Keratinocyte (primary cell): ENCODE measurements at regions not wholly inside any gene's neighbourhood (a gene's known extent, or its start where the extent isn't known, plus 50 kb on each side); places are given as distances from the start of the nearest gene placed in this dataset.

Experiments used
- DNase-seq: peaks from one replicate; pipeline ENCODE4 v3.0.0-alpha.2; 2011; ENCODE audit warnings: low read depth, missing footprints, low spot score
- FAIRE-seq: peaks from 2 replicates; lab custom pipeline; 2011; peaks lifted over from hg19 to GRCh38; lab: Jason Lieb, UNC
- H2AFZ ChIP-seq: 2 replicates; pipeline ENCODE4 v1.6.0; 2012; ENCODE audit warnings: low read length, control low read depth, inconsistent platforms; ENCODE audit not compliant: control insufficient read depth
- H3K27ac ChIP-seq: 2 replicates; pipeline ENCODE4 v1.5.1; 2011; ENCODE audit warnings: low read length; ENCODE audit not compliant: control insufficient read depth, insufficient read depth
- H3K27me3 ChIP-seq: 3 replicates; pipeline ENCODE4 v1.6.0; 2011; ENCODE audit warnings: low read length; ENCODE audit not compliant: control insufficient read depth, insufficient read depth; ENCODE audit errors: extremely low read depth
- H3K36me3 ChIP-seq, 2 experiments: 2 replicates in 1 of 2; 3 replicates in 1 of 2; pipeline ENCODE4 v1.5.1; 2011; ENCODE audit warnings: low read length in 2 of 2, mild to moderate bottlenecking in 1 of 2; ENCODE audit not compliant: control insufficient read depth in 2 of 2, insufficient read depth in 2 of 2; ENCODE audit errors: extremely low read depth in 1 of 2
- H3K4me1 ChIP-seq: 3 replicates; pipeline ENCODE4 v1.5.1; 2011; ENCODE audit warnings: low read length; ENCODE audit not compliant: control insufficient read depth, insufficient read depth; ENCODE audit errors: extremely low read depth
- H3K4me2 ChIP-seq: 3 replicates; pipeline ENCODE4 v1.6.0; 2011; ENCODE audit warnings: low read depth, low read length; ENCODE audit not compliant: control insufficient read depth, insufficient read depth; ENCODE audit errors: extremely low read depth
- H3K4me3 ChIP-seq, 3 experiments: fragments of 200-600 bp in 1 of 3; sonication (generic) in 1 of 3; 2 replicates in 2 of 3; 3 replicates in 1 of 3; pipeline ENCODE4 v1.5.1; 2011 to 2016; ENCODE audit warnings: low read length in 3 of 3, mild to moderate bottlenecking in 3 of 3, control low read depth in 2 of 3, inconsistent platforms in 1 of 3, low read depth in 1 of 3, mixed read lengths in 1 of 3, mixed run types in 1 of 3, moderate library complexity in 1 of 3; ENCODE audit not compliant: control insufficient read depth in 2 of 3, insufficient read depth in 2 of 3; ENCODE audit errors: extremely low read depth in 1 of 3
- H3K79me2 ChIP-seq: 2 replicates; pipeline ENCODE4 v1.6.0; 2012; ENCODE audit warnings: low read length; ENCODE audit not compliant: control insufficient read depth, insufficient read depth
- H3K9ac ChIP-seq: 3 replicates; pipeline ENCODE4 v1.6.0; 2011; ENCODE audit warnings: low read length; ENCODE audit not compliant: control insufficient read depth, insufficient read depth; ENCODE audit errors: extremely low read depth
- H3K9me1 ChIP-seq: 3 replicates; pipeline ENCODE4 v1.6.0; 2011; ENCODE audit warnings: low read length; ENCODE audit not compliant: control insufficient read depth, insufficient read depth; ENCODE audit errors: extremely low read depth
- H3K9me3 ChIP-seq: 2 replicates; pipeline ENCODE4 v1.5.1; 2012; ENCODE audit warnings: low read depth, low read length; ENCODE audit not compliant: control insufficient read depth
- H4K20me1 ChIP-seq: 3 replicates; pipeline ENCODE4 v1.6.0; 2011; ENCODE audit warnings: low read length; ENCODE audit not compliant: control insufficient read depth, insufficient read depth; ENCODE audit errors: extremely low read depth
- CTCF ChIP-seq, 3 experiments: IDR thresholded peaks in 1 of 3; conservative IDR thresholded peaks in 1 of 3; optimal IDR thresholded peaks in 1 of 3; 2 replicates in 2 of 3; 3 replicates in 1 of 3; pipeline versions ENCODE3 to v1.5.1; 2011; ENCODE audit warnings: low read length in 3 of 3, mild to moderate bottlenecking in 3 of 3, moderate library complexity in 2 of 3, control low read depth in 1 of 3, inconsistent platforms in 1 of 3; ENCODE audit not compliant: insufficient read depth in 2 of 3; ENCODE audit errors: extremely low read depth in 1 of 3
- EZH2 ChIP-seq: IDR thresholded peaks from one replicate; pipeline ENCODE4 v1.6.1; 2012; ENCODE audit warnings: inconsistent platforms, mild to moderate bottlenecking, low read length, moderate library complexity
- dilution Hi-C: fragments of 300-500 bp; cut with MboI; formaldehyde crosslinking; loops from one replicate; pipeline ENCODE4 v1.7.0; 2020; ENCODE audit warnings: low sequenced_read_pairs; ENCODE audit not compliant: extremely low pct_ligation_motif_present

GRCh38 chr3:127033171-127033570, 50.3 kb downstream of the PLXNA1 start:
- TF ChIP-seq EZH2 = no peak
- no peak for TF ChIP-seq CTCF (optimal IDR thresholded peaks at IDR 0.05 in 1 of 3, IDR thresholded peaks at IDR 0.05 in 1 of 3, conservative IDR thresholded peaks at IDR 0.05 in 1 of 3; ENCODE audit: extremely low read depth in 1 of 3, insufficient read depth in 2 of 3, low read length in 3 of 3)
- Histone ChIP-seq H3K9me1 (no peaks in the 10 kb centered on the region), H3K79me2 (no peaks in the 10 kb centered on the region), H3K27ac (no peak overlapping the region), H3K36me3 (peaks cover 26 to 41% of the 10 kb centered on the region in 2 experiments), H2AFZ (no peak overlapping the region), H3K4me1 (peaks cover 13% of the 10 kb centered on the region), H3K9me3 (no peaks in the 10 kb centered on the region), H4K20me1 (no peaks in the 10 kb centered on the region), H3K4me2 (no peak overlapping the region), H3K27me3 (no peaks in the 10 kb centered on the region), H3K4me3 (no peak overlapping the region), H3K9ac (no peak overlapping the region)
- DNase-seq (no peak), FAIRE-seq (no peak)
- dilution Hi-C loops = no loop called here

- no peak overlapping the region for H3K4me3 ChIP-seq
- no peaks in the 10 kb centered on the region for H4K20me1 ChIP-seq
- FAIRE-seq (no peak), DNase-seq (no peak)
- H3K9me1 ChIP-seq = no peaks in the 10 kb centered on the region
- H3K27me3 ChIP-seq = no peaks in the 10 kb centered on the region
- H2AFZ ChIP-seq = no peak overlapping the region
- dilution Hi-C loops = no loop called here
- H3K9ac ChIP-seq = no peak overlapping the region
- peaks cover 13% of the 10 kb centered on the region for H3K4me1 ChIP-seq
- peaks cover 26 to 38% of the 10 kb centered on the region in 2 experiments for H3K36me3 ChIP-seq
- TF ChIP-seq EZH2 = no peak
- no peak for TF ChIP-seq CTCF (optimal IDR thresholded peaks at IDR 0.05 in 1 of 3, IDR thresholded peaks at IDR 0.05 in 1 of 3, conservative IDR thresholded peaks at IDR 0.05 in 1 of 3; ENCODE audit: extremely low read depth in 1 of 3, insufficient read depth in 2 of 3, low read length in 3 of 3)
- no peak overlapping the region for H3K4me2 ChIP-seq
- H3K9me3 ChIP-seq = no peaks in the 10 kb centered on the region
- no peaks in the 10 kb centered on the region for H3K79me2 ChIP-seq
- H3K27ac ChIP-seq = no peak overlapping the region
Observed at GRCh38 chr3:127033786-127034185, 50.9 kb downstream of the PLXNA1 start.
